Fibroblast of peridontal ligament (primary cell): ENCODE measurements at regions not wholly inside any gene's neighbourhood (a gene's known extent, or its start where the extent isn't known, plus 50 kb on each side); places are given as distances from the start of the nearest gene placed in this dataset.
"Not testable (repeated sequence)": the region's sequence is repeated elsewhere in the genome, so short reads cannot be mapped to it uniquely, and the experiment has no call there.

Source experiments
- DNase-seq: peaks from one replicate; pipeline ENCODE4 v3.0.0-alpha.2; 2010; ENCODE audit errors: extremely low read depth

DNA sequence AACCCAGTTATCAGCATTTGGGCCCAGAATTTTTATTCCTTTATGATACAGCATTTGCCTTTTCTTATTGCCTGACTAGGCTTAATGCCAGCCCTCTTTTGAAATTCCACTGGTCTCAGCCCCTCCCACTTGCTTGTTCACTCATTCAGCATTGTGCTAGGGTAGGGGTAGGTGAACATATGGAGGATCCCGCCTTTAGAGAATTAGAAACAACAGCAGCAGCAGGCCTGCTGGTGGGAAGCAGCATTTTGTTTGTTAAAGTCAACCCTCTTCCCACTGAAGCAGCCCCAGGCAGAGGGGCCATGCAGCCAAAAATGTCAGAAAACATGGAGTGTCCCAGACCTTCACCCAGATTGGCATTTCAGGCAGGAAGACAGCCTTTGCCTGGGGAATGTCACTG, 1355.2 kb downstream of the CDH8 start:
- no peak for DNase-seq

DNA sequence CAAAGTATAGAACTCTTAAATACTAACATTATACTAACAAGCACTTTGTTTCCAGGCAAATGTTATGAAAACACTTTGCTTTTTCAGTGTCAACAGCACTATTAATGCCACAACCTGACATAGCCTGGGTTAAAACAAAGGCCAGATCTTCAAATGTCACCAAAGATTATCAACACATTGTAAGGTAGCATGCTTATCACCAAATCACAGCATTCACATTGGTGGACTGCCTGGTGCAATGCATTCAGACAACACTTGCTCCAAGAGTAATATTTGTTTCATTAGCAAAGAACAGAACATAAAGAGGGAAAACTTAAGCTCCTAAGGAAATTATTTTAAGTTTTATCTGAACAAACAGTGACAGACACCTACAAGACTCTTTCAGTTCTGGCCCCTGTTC, 1361.2 kb downstream of the CDH8 start:
- no peak for DNase-seq

DNA sequence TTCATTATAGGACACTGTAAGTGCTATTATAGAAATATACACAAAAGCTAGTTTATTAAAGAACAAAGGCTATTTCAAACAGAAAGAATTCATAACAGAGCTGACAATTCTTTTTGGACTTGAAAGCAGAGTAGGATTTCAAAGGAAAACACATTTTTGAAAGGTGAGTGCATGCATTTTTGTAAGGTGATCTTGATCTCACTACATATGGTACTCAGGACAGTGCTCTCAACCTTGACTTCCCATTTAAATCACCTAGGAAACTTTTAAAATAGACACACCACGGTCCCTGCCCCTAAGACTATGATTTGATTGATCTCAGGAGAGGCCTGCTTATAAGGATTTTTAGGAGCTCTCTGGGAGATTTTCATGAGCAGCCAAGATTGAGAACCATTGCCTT, 1362.0 kb downstream of the CDH8 start:
- no peak for DNase-seq

DNA sequence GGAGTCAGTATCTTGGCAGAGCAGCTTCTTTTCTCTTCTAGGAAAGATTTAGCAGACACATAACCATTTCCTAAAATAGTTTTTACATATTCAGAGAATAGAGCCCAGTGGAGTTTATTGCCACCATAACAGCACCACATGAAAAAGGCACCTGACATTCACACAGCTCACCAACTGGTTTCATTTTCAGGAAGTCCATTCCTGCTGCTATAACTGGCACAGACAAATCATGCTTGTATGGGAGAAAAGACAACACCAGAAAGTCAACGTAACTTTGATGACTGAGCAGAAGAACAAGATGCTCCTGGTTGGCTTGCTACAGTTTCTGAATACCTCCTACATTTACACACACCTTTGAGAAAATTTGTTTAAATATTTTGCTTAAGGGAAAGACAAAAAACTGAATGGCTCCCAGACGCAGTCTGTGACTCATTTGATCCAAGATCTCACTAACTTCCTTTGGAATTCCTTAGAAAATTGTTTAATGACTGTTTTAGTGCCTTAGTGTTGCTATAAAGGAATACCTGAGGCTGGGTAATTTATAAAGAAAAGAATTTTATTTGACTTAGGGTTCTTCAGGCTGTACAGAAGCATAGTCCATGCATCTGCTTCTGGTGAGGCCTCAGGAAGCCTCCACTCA, 1380.6 kb downstream of the CDH8 start:
- DNase-seq = no peak

DNA sequence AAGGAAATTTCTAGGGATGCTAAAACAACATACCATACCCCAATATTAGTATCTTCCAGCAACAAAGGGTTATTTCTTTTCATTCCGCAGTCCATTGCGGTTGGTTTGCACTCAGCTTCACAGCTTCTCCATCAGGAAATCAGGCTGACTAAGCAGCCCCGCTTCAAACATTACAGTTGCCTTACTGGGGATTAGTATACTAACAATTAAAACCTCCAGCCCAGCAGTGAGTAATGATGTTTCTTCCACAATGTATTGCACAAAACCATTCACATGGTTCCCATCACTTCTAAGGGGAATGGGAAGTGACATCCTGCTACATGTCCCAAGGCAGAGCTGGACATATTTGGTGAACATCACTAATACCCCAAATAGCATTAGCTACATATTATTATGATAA, 1384.9 kb downstream of the CDH8 start:
- DNase-seq = no peak

DNA sequence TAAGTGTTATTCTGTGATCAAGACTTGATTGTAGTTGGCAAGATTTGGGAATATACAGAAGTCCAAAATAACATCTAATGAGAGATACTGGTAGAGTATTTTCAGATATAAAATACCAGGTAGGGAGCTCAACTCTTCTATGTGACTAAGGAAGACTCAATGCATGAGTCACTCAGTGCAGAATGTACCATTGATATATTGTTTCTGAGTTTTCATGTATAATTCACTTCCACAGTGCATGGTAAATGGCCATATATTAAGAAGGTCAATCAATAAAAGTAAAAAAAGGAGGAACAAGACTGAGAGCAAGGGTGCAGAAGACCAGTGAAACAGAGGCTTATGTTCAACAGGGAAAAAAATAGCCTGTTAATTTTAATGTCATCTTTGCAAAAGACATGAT, 1387.9 kb downstream of the CDH8 start:
- DNase-seq = no peak

DNA sequence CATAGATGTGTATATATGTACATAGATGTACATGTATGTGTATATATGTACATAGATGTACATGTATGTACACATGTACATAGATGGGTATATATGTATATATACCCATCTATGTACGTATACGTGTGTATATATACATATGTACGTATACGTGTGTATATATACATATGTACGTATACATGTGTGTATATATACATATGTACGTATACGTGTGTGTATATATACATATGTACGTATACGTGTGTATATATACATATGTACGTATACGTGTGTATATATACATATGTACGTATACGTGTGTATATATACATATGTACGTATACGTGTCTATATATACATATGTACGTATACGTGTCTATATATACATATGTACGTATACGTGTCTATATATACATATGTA, 1388.8 kb downstream of the CDH8 start:
- not testable (repeated sequence) for DNase-seq

DNA sequence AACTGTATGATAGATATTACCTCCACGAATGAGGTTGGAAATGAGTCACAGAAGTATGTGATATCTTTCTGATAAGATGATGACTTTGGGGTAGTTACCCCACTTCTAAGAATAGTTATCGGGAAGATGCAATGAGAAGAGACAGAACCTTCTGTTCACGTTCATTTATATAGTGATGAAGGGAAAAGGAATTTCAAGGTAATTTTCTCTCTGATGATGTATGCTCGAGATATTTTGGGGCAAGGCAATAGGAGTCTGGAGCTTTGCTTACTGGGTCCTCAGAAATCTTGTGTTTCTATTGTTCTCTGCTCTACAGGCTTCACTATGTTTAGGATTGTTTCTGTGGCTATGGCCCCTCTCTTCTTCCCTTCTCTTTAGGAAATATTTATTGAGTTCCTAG, 1389.6 kb downstream of the CDH8 start:
- DNase-seq = no peak

DNA sequence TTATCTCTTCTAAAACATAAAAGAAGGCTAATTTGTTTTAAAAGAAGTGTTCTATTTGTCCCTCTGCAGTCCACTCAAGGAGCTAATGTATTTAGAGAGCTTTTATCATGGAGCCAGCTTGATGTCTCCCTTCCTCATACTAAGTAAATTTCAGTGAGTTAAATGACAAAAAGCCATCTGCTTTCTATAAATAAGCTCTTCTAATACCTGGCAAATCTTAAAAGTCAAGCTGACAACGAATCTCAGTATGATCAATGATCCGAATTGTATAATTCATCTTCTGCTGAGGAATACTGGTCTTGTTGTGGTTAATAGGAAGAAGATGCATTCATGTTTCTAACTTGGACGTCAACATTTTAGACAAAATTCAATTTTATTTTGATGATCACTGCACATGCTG, 1390.7 kb downstream of the CDH8 start:
- no peak for DNase-seq

DNA sequence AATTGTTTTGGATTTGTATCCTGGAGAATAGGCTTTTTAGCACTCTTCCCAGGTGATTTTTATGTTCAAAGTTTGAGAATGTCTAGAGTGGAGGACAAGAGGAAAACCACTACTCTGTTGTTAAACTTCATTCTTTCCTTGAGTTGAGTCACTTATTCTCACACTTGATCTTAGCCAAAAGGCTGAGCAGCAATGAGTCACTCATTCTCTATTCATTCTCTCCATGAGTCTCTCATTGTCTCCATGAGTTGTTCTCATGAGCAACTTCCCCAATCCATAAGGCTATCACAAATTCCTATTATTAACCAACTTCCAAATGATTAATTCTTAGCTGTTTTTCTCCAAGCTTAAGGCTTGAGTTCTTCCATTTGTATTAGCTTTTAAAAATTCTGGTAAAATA, 1393.3 kb downstream of the CDH8 start:
- no peak for DNase-seq

DNA sequence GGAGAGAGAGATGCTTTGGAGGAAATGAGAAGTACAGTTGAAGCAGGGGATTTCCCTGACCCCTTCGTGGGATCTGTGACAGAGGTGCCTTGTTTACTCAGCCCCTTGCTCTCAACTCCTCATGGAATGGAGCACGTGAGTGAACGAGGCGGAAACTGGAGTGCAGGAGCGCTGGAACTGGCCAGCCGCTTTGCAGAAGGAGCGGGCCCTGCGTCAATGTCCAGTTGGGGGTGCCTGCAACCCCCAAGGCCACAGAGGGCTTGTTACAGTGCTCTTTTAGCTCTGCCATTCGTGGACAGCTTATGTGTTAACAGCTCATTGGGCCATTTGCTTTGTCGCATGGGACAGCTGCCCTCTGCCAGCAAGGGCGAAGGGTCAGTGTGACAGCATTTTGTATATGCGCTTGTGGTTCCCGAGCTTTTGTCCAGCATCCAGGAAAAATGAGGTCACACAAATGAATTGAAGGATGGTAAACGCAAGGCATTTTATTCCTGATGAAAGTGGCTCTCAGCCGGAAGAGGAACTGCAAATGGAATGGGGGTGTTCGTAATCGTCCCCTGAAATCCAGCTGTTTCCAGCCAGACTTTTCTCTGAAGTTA, 1395.1 kb downstream of the CDH8 start:
- no peak for DNase-seq

DNA sequence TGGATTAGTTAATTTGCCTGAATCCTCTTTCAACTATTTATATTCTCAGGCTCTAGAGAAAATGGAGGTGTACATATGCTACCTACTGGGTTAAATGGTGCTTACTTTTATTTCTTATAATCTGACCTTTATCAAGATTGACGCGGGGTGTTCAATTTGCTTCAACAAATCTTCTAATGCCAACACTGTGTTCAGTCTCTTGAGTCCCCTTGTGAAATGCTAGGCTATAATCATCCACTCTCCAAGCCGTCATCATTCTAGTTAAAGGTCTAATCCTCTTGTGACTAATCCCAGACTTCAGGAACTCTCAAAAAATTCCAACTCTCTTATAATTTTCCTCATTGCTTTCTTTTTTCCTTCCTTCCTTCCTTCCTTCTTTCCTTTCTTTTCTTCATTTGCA, 1396.2 kb downstream of the CDH8 start:
- no peak for DNase-seq

DNA sequence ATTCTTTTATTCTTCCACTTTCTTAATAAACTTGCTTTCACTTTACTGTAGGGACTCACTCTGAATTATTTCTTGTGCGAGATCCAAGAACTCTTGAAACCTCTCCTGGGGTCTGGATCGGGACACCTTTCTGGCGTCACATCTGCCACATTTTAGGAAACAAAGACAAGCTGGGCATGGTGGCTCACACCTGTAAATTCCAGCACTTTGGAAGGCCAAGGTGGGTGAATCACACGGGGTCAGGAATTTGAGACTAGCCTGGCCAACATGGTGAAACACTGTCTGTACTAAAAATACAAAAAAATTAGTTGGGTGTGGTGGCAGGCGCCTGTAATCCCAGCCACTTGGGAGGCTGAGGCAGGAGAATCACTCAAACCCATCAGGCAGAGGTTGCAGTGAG, 1399.6 kb downstream of the CDH8 start:
- DNase-seq = not testable (repeated sequence)

DNA sequence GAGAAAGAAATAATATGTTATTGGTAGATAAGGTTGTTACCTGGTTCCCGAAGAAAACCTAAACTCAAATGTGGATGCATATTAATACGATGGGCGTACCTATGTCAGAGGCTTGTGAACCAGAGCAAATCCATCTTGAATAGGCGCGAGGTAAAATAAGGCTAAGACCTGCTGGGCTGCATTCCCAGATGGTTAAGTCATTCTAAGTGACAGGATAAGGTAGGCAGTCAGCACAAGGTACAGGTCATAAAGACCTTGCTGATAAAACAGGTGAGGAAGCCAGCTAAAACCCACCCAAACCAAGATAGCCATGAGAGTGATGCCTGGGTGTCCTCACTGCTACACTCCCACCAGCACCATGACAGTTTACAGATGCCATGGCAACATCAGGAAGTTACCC, 1400.1 kb downstream of the CDH8 start:
- no peak for DNase-seq

DNA sequence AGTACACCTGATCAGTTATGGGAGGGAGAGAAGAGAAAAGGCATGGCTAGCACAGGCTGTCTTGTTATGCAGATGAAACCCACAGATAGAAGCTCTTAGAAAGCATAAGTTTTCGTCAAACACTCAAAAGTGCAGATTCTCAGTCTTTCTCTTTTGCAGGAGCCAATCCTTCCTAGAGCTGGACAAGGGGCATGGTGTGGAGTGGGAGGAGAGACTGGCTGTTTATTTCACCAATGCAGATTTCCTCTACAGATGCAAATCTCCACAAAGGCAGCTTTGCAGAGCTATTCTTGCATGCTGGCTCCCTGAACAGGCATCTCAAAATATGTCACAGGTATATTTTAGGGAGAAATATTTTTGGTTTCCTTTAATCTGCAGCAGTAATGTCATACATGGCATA, 1400.7 kb downstream of the CDH8 start:
- no peak for DNase-seq

DNA sequence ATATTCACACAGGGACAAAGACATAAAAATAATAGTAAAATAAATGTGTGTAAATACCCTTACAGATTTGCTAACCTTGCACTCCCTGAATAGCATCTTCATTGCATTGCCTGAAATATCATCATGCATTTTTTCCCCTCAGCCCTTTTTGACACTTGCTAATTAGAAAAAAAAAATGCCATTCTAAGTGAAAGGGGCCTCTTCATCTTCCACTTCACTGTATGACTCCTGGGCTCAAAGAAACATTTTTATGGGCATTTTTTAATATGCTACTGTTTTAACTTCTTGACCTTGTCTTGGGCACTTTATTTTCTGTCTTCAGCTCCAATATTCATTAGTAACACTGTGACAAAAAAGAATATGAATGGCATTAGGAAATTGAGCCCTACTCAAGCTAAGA, 1424.4 kb downstream of the CDH8 start:
- no peak for DNase-seq

DNA sequence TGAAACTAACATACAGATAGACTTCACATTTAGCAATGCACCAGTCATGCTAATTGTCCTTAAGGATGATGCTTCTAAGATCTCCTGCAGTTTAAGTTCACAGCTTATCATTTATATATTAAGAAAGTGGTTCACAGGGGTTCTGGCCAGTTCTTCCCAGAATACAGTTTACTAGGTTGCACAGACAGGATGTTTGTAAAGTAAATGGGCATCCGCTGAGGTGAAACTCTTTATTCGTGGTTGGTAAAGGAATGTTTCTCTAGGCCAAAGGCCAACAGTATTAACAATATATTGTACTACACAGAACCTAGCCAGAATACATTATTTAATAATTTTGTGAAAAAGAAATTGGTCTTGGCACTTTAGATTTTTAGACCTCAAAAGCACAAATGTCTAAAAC, 1427.3 kb downstream of the CDH8 start:
- DNase-seq = no peak

DNA sequence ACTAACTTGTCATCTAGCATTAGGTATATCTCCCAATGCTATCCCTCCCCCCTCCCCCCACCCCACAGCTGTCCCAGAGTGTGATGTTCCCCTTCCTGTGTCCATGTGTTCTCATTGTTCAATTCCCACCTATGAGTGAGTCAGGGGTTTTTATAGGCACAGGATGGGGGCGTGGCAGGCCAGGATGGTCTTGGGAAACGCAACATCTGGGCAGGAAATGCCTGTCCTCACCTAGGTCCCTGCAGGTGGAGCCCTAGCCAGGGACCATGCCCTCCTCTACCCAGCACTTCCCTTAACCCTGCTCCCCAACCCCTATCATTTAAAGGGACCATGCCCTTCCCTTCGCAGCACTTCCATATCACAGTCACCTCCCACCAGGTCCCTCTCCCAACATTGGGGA, 1430.6 kb downstream of the CDH8 start:
- DNase-seq = not testable (repeated sequence)

DNA sequence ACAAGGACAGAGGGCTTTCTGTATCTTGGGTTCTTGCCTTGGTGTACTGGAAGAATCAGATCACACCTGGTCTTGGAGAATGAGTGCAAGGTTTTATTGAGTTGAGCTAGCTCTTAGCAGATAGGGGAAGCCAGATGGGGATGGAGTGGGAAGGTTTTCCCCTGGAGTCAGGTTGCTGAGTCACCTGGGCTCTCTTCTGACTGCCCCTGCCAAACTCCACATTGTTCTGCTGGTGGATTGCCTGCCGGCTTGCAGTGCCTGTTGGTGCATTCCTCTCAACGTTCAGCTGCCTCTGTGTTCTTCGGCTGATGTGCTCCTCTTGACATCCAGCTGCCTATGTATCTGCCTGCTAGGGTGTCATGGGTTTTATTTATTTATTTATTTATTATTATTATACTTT, 1431.1 kb downstream of the CDH8 start:
- DNase-seq = no peak

DNA sequence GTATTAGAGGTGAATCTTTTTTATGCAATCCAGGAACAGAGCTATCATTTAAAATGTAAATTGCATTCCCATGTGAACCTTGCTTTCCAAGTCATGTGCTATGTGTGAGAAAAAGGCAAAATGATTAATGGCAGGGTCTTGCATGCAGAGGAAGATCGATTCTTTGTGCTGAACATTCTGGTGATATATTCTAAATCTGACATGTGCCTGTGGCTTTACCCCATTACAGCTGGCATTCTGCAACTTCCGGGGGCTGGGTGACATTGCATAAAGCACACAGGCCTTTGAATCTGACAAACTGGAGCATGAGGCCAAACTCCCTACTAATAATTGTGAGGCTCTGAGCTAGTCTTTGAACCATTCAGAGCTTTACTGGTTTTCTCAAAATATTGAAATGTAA, 1449.7 kb downstream of the CDH8 start:
- no peak for DNase-seq

DNA sequence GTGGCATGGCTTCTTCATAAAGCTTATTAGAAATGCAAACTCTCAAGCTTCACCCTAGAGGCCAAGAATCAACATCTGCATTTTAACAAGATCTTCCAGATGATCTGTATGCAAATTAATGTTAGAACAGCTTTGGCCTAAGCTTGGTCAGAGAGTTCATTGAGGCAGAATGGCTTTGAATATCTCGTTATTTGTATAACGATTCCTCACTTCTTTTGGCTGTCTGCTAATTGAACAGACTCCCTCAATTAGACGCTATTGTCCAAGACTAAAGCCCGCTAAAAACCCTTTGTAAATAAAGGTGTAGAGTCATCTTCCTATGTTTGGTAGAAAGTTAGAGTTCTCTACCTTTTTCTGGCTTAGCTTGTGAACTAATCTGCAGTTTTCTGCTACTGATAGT, 1453.7 kb downstream of the CDH8 start:
- DNase-seq = no peak

DNA sequence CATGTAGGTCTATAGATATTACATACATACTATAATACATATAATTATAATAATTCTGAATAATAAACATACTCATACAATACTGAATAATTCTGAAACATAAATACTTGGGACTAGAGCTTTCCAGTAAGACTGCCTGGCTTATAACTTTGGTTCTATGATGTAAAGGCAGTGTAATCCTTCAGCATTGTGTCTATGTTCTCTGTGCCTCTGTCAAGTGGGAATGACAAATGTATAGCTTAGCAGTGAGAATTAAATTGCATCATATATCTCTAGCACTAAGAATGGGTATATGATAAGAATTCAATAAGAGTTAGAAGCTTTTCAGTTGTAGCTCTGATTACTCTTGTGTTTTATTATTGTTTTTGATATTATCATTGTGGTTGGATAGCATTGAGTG, 1469.3 kb downstream of the CDH8 start:
- DNase-seq = no peak

DNA sequence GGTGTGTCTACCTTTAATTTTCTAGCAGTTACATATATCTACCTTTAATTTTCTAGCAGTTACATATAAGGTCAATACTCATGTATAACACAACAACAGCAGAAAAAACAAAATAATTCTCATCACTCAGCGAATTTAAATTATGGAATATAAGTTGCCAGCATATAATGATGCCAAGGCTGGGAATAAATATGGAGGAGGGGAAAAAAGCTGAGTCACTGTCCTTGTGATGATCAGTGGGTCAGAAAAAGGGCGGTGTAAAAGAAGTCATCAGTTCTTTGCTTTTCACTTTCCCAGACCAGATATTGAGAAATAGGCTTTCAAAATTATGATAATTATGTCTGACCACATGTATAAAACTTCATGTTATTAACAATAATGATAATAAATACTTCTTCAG, 1471.7 kb downstream of the CDH8 start:
- no peak for DNase-seq

DNA sequence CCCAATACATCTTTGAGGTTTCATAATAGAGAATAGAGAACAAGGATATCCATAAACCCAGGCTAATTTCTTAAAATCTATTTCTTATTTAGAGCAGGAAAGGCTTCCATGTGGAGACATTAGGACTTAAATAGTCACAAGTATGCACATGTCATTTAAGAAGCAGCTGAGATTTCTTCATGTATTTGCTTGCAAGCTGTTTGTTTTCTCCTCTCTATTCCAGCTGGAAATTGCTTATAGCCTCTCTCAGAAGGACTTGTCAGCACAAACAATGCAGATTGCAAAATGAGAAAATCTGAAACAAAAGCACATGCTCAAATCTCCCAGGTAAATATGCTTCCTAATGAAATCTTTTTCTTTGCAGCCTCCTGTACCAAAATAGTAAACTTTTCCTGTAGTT, 1473.1 kb downstream of the CDH8 start:
- DNase-seq = no peak
